PFSK-1 (cell line): ENCODE measurements at regions not wholly inside any gene's neighbourhood (a gene's known extent, or its start where the extent isn't known, plus 50 kb on each side); places are given as distances from the start of the nearest gene placed in this dataset.

ENCODE experiments used
- FOXP2 ChIP-seq: optimal IDR thresholded peaks from 2 replicates; pipeline ENCODE3; 2011; ENCODE audit warnings: borderline replicate concordance, control low read depth, inconsistent platforms; ENCODE audit not compliant: insufficient read depth; ENCODE audit errors: extremely low read length, extremely low read depth
- POLR2AphosphoS5 ChIP-seq: IDR thresholded peaks from 2 replicates; pipeline ENCODE4 v1.6.1; 2012; ENCODE audit warnings: low read depth, mild to moderate bottlenecking, control low read depth, low read length, moderate library complexity
- SIN3A ChIP-seq: IDR thresholded peaks from 2 replicates; pipeline ENCODE4 v1.6.1; 2012; ENCODE audit warnings: mild to moderate bottlenecking, low read length, moderate library complexity, borderline replicate concordance; ENCODE audit not compliant: insufficient read depth
- TAF1 ChIP-seq: IDR thresholded peaks from 2 replicates; pipeline ENCODE4 v1.6.1; 2012; ENCODE audit warnings: low read length, control low read depth, borderline replicate concordance; ENCODE audit not compliant: insufficient read depth
- TF ChIP-seq, protein P1 (sequence below), 2 experiments: IDR thresholded peaks; 2 replicates each; pipeline versions ENCODE4 v1.6.1 to v1.8.0; 2011 to 2012; ENCODE audit warnings: low read depth in 2 of 2, low read length in 2 of 2, control low read depth in 1 of 2, inconsistent platforms in 1 of 2, mild to moderate bottlenecking in 1 of 2, moderate library complexity in 1 of 2; ENCODE audit not compliant: insufficient read depth in 1 of 2

DNA sequence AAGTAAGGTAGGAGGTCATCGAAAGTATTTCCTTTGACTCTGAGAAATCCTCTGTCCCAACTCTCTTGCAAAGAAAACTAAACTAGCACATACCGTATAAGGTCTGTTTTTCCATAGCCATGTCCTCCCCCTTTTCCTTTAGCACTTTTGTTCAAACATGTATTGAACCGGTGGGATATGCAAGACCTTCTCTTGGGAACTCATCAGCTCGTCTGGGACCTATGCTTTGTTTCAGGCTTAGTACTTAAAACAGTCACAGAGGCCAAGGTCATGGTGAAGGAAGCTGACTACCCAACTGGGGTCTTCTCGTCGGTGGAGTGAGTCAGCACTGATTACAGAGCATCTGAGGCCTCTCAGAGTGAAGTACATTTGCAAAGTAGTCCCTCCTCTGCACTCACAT is 185.0 kb downstream of the ZBTB18 start:
- TF ChIP-seq POLR2AphosphoS5: no peak
- TF ChIP-seq, protein P1, sequence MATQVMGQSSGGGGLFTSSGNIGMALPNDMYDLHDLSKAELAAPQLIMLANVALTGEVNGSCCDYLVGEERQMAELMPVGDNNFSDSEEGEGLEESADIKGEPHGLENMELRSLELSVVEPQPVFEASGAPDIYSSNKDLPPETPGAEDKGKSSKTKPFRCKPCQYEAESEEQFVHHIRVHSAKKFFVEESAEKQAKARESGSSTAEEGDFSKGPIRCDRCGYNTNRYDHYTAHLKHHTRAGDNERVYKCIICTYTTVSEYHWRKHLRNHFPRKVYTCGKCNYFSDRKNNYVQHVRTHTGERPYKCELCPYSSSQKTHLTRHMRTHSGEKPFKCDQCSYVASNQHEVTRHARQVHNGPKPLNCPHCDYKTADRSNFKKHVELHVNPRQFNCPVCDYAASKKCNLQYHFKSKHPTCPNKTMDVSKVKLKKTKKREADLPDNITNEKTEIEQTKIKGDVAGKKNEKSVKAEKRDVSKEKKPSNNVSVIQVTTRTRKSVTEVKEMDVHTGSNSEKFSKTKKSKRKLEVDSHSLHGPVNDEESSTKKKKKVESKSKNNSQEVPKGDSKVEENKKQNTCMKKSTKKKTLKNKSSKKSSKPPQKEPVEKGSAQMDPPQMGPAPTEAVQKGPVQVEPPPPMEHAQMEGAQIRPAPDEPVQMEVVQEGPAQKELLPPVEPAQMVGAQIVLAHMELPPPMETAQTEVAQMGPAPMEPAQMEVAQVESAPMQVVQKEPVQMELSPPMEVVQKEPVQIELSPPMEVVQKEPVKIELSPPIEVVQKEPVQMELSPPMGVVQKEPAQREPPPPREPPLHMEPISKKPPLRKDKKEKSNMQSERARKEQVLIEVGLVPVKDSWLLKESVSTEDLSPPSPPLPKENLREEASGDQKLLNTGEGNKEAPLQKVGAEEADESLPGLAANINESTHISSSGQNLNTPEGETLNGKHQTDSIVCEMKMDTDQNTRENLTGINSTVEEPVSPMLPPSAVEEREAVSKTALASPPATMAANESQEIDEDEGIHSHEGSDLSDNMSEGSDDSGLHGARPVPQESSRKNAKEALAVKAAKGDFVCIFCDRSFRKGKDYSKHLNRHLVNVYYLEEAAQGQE (IDR thresholded peaks at IDR 0.05; ENCODE audit: insufficient read depth in 1 of 2, low read depth in 2 of 2, low read length in 2 of 2): no peak
- TF ChIP-seq SIN3A: no peak
- no peak for TF ChIP-seq FOXP2
- TF ChIP-seq TAF1: no peak

DNA sequence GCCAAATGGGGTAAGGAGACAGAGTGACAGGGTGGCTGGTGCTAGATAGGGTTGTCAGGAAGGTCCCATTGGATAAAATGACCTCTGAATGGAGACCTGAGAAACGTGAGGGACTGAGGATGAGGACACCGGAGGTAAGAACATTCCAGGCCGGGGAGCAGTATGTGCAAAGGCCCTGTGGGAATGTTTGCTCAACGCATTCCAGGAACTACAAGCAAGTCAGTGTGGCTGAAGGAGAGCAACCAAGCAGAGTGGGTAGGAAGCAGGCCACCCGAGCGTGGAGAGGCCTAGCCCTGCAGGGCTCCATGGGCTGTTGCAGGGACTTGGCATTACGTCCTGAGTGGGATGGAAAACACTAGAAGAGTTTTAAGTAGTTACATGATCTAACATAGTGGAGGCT is 185.6 kb downstream of the ZBTB18 start:
- TF ChIP-seq POLR2AphosphoS5: no peak
- TF ChIP-seq SIN3A: no peak

DNA sequence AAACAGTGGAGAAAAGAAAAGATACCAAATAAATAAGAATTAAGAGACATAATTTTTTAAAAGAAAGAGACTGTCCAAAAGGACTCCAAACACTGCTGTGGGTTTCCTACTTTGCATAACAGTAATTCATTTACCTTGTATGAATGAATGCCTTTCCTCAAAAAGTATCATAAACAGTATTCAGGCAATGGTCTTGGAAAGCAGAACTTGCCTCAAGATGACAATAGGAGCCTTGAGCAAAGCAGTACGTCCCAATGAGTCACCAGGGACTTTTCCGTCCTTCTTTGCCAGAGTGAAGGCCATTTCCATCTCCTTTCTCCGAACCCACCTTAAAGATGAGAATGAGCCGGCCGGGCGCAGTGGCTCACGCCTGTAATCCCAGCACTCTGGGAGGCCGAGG is 186.4 kb downstream of the ZBTB18 start:
- TF ChIP-seq FOXP2: no peak
- TF ChIP-seq SIN3A: no peak
- TF ChIP-seq, protein P1 (IDR thresholded peaks at IDR 0.05; ENCODE audit: insufficient read depth in 1 of 2, low read depth in 2 of 2, low read length in 2 of 2): no peak
- no peak for TF ChIP-seq POLR2AphosphoS5
- no peak for TF ChIP-seq TAF1

DNA sequence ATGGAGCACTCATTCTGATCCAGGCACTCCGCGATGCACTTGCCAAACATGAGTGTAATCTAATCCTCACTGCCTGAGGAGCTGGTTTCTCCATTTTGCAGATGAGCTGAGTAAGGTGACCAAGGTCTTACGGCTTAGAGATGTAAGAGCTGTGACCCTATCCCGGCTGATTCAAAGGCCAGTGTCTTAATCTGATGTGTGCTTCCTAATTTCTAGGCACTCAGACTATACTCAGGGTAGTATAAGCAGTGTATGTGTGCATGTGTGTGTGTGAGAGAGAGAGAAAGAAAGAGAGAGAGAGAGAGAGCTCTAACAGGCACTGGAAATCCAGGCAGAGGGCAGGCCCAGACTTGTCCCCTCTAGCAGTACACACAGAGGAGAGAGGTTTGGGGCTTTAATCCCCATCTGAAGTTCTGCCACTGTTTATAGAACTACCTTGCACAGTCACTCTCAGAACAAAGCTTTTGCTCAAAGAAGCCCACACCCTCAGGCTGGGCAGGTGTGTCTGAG is 188.2 kb downstream of the ZBTB18 start:
- no peak for TF ChIP-seq SIN3A
- TF ChIP-seq TAF1: no peak
- TF ChIP-seq FOXP2: no peak
- TF ChIP-seq, protein P1 (IDR thresholded peaks at IDR 0.05; ENCODE audit: insufficient read depth in 1 of 2, low read depth in 2 of 2, low read length in 2 of 2): no peak
- no peak for TF ChIP-seq POLR2AphosphoS5

DNA sequence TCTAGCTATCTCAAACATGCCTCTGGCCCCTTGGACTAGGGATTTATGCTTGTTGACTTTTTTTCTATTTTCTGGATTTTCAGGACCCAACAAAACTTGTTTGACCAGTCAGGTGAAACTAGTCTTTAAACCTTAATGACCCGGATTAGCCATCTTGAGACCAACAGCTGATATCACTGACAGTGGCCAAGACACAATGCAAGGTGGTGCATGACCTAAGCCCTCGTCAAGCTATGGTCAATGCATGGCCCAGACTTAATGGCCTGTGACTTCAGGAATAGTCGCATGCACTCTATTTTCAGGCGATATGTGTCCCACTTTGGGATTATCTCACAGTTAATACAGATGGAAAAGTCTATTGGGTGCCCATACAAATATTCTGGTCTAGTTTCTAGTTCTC is 190.4 kb downstream of the ZBTB18 start:
- no peak for TF ChIP-seq FOXP2
- TF ChIP-seq, protein P1 (IDR thresholded peaks at IDR 0.05; ENCODE audit: insufficient read depth in 1 of 2, low read depth in 2 of 2, low read length in 2 of 2): no peak
- no peak for TF ChIP-seq SIN3A
- TF ChIP-seq POLR2AphosphoS5: no peak
- TF ChIP-seq TAF1: no peak

DNA sequence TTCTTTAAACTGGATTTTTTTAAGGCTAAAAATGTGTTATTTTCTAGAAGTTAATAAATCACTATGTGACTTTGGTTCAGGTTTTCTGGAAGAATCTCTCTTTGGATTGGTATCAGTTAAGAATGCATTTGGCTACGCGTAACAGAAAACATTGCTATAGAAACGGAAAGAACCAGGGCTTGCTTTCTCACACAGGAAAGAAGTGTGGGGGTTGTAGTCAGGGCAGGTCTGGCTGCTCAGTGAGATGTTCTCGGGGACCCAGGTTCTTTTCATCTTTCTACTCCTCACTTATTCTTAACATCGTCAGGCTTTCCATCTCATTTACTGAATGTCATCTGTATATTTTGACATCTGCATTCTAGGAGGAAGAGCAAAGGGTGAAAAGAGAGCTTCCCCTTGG is 191.4 kb downstream of the ZBTB18 start:
- TF ChIP-seq FOXP2: no peak
- TF ChIP-seq POLR2AphosphoS5: no peak
- TF ChIP-seq, protein P1 (IDR thresholded peaks at IDR 0.05; ENCODE audit: insufficient read depth in 1 of 2, low read depth in 2 of 2, low read length in 2 of 2): no peak
- no peak for TF ChIP-seq TAF1
- TF ChIP-seq SIN3A: no peak
